HG02571 (cell line): ENCODE measurements at regions not wholly inside any gene's neighbourhood (a gene's known extent, or its start where the extent isn't known, plus 50 kb on each side); places are given as distances from the start of the nearest gene placed in this dataset.
"Not testable (repeated sequence)": the region's sequence is repeated elsewhere in the genome, so short reads cannot be mapped to it uniquely, and the experiment has no call there.

ENCODE experiments used
- ATAC-seq: cut with Tn5 transposase; IDR thresholded peaks from one replicate; pipeline ENCODE4 v1.9.1; 2021; ENCODE audit warnings: mild to moderate bottlenecking, moderate library complexity; ENCODE audit not compliant: unreplicated experiment

GRCh38 chr6:51466427-51466826, 621.0 kb downstream of the PKHD1 start:
- no peak for ATAC-seq

DNA sequence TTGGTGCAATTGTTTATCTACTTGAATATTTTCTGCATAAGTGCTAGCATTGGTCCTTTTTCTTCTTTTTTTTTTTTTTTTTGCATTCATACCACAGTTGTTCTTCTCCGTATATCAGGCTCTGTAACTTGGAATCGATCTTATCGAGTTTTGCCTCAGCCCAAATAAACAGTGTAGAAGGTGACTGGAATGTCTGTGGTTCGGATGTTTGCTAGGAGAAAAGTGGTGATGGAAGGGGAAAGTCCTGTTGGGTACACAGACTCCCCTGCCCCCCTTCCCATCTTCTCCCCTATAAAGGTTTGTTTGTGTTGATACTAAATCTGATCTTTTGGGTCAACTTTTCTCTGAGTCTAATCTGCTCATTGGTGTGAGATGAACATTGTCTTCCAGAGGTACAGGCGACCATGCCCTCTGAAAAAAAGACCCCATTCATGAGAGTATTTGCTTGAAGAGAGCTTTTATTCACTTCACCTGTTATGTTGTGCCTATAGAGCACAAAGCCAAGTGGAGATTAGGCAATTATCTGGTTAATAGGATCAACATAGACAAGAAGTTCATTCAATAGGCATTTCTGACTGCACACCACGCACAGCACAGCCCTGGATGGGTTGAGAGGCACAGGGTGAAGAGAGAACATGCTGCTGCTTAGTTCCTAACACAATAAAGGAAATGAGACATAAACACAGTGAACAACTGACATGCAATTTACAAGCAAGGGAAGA, 620.0 kb downstream of the PKHD1 start:
- ATAC-seq, result no peak

DNA sequence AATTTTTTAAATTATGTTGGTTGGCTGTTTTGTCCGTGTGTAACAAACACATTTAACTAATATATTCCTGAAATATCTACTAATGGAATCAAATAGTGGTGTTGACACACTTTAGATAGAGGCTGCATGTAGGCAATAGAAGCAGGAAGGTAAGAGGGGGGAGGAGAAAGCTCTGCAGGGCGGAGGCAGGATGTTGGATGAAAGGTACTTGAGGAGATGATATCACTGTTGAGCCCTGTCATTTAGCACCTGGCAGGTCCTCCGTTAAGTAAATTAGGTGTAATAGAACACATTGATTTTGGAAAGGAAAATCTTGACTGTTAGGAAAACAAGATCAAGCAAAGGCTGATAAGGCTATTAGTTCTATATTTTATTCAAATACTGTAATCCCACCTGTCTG, 618.7 kb downstream of the PKHD1 start:
- ATAC-seq, result no peak

- ATAC-seq, result no peak
Observed at GRCh38 chr6:51472745-51473487, 614.5 kb downstream of the PKHD1 start.

DNA sequence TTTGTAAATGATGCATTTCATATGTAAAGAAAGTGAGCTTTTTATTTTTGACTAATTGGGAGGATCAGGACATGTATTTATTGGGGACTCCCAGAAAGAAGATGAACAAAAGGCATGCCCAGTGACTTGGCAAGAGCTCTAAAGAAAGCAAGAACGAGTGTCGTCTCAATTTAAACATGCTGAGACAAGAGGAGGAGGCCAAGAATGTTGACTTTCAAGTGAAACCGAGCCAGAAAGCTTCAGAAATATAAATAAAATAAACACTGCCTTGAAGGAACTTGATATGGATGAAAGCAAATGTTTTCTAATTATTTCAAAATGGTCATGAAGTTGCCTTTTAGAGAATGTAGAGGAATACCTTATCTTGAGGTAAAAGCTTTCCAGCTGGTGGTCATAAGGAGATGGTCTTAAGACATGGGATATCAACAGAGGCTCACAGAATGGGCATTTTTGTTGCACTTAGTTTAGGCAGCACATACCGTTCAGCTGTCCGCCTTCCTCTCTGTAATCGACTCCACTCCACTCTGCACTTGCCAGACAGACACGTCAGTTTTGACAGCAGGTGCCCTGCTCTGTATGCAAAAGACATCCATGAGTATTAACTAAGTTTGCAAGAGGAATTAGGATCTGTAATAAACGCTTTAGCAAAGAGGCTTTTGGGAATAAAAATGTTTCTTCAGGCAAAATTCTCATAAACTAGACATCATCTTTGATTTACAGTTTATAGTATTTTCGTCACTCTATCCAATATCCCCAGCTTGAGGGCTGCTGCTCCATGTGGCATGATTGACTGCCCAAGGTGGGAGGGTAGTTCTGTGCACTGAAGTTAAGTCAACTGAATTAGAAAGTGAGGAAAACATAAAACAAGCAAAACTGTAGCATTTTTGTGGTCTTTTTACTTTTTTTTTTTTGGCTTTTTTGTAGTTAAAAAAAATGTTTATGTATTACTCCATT, 613.1 kb downstream of the PKHD1 start:
- ATAC-seq, result no peak

GRCh38 chr6:51477711-51478311, 609.6 kb downstream of the PKHD1 start:
- ATAC-seq, result no peak

GRCh38 chr6:51479296-51479695, 608.1 kb downstream of the PKHD1 start:
- ATAC-seq, result no peak

GRCh38 chr6:51480040-51480439, 607.4 kb downstream of the PKHD1 start:
- no peak for ATAC-seq

GRCh38 chr6:51485869-51486268, 601.5 kb downstream of the PKHD1 start:
- not testable (repeated sequence) for ATAC-seq

DNA sequence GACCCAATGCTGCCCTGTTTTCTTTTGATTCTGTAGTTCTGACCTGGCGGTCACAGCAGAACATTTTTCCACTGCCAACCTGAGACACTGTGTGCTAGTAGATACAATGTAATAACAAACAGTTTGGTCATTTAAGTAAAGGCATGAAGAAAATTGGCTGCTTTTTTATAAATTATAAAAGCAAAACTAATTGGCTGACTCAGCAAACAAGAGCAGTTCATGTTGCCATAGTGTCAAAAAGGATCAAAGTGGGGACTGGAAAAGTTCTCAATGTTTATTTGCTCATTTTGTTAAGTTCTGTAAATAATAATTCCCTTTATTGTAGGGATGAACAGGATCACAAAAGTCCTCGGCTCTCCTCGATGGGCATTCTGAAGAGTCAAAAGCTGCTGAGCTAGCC, 599.5 kb downstream of the PKHD1 start:
- ATAC-seq, result no peak

DNA sequence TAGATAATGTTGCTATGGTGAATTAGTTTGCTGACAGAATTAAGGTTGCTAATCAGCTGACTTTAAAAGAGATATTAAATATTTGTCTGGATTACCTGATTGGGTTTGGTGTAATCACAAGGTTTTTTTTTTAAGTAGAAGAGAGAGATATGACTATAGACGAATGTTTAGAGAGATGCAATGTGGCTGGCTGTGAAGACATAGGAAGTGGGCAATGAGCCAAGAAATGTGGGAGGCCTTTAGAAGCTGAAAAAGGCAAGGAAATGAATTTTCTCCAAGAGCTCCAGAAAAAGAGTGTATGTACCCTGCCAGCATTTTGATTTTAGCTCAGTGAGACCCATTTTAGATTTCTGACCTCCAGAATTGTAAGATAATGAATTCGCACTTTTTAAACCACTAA, 598.3 kb downstream of the PKHD1 start:
- no peak for ATAC-seq

DNA sequence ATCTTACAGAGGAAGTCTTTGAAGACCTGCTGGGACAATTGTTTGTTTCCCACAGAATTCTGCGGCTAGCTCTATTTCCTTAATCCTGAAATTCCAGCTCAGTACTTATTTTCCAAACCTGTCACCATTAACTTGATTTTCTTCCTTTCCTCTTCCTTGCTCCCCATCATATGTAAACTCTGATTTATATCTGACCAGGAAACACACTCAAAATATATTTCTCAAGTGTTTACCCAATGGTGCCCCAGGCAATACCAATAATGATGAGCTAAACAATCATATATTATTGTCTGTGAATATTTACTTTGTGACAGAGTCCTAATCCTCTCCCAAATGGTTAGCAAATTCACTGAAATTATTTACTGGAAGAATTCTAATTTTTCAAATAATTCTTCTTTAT, 597.3 kb downstream of the PKHD1 start:
- no peak for ATAC-seq

DNA sequence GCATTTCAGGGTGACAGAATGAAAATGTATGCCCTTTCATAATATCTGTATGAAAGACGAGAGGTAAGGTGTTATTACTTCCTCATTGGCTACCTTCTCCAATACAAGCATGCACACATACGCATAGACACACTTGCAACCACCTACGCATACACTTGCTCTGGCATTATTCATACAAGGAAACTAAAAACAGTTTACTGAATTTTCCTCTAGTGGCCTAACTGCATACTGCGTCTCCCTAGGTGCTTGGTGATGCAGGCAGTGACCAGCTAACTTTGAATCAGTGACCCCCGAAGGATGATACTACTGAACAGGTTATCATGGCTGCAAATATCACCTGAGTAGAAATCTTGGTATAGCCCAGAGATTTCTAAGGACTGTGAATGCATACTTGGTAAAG, 593.1 kb downstream of the PKHD1 start:
- no peak for ATAC-seq

GRCh38 chr6:51495096-51495495, 592.3 kb downstream of the PKHD1 start:
- no peak for ATAC-seq

GRCh38 chr6:51495610-51496396, 591.6 kb downstream of the PKHD1 start:
- no peak for ATAC-seq

GRCh38 chr6:51502996-51503395, 584.4 kb downstream of the PKHD1 start:
- no peak for ATAC-seq

GRCh38 chr6:51505434-51505833, 582.0 kb downstream of the PKHD1 start:
- no peak for ATAC-seq

DNA sequence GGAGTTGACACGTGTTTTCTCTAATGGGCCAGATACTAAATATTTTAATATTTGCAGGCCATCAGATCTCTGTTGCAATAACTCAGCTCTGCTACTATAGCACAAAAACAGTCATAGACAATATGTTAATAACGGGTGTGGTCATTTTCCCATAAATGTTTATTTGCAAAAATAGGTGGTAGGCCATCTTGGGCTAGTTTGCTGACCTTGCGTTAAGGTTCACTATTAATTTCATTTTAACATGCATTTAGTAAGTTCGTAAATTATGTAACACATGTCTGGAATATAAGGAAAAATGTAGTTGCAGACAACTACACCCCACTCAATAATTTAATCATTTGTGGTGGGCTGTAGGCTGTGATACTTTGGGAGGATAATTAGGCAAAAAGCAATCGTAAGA, 577.8 kb downstream of the PKHD1 start:
- ATAC-seq, result no peak

GRCh38 chr6:51511081-51511480, 576.3 kb downstream of the PKHD1 start:
- no peak for ATAC-seq
